Hematopoietic multipotent progenitor cell treated with erythropoietin and hydrocortisone succinate and interleukin-3 and kit ligand, for 6 days (in vitro differentiated cells): ENCODE measurements at regions not wholly inside any gene's neighbourhood (a gene's known extent, or its start where the extent isn't known, plus 50 kb on each side); places are given as distances from the start of the nearest gene placed in this dataset.
A peak's percentile ranks its signal among the peaks of the same experiment; 100 is the strongest.

Source experiments
- DNase-seq: peaks from one replicate; pipeline ENCODE4 v3.0.0-alpha.2; 2015

GRCh38 chr2:128439791-128440665 is 121.4 kb upstream of the HS6ST1 start:
- no peak for DNase-seq

- no peak for DNase-seq
Measured at GRCh38 chr2:128440666-128441340, 122.1 kb upstream of the HS6ST1 start.

- DNase-seq, result no peak
Measured at GRCh38 chr2:128441341-128442052, 122.8 kb upstream of the HS6ST1 start.

GRCh38 chr2:128442053-128442751 is 123.5 kb upstream of the HS6ST1 start:
- DNase-seq, result peak; percentile 84

- peak; percentile 70 for DNase-seq
Measured at GRCh38 chr2:128442891-128443302, 124.2 kb upstream of the HS6ST1 start.

- no peak for DNase-seq
Measured at GRCh38 chr2:128444121-128444771, 125.6 kb upstream of the HS6ST1 start.

- DNase-seq, result peak; percentile 62
Measured at GRCh38 chr2:128444816-128445522, 126.3 kb upstream of the HS6ST1 start.

- peak; percentile 77 for DNase-seq
Measured at GRCh38 chr2:128445523-128445900, 126.8 kb upstream of the HS6ST1 start.

GRCh38 chr2:128446049-128446873 is 127.6 kb upstream of the HS6ST1 start:
- DNase-seq, result no peak

GRCh38 chr2:128446874-128447537 is 128.3 kb upstream of the HS6ST1 start:
- no peak for DNase-seq

GRCh38 chr2:128447538-128447995 is 128.9 kb upstream of the HS6ST1 start:
- no peak for DNase-seq

GRCh38 chr2:128448331-128449225 is 129.9 kb upstream of the HS6ST1 start:
- no peak for DNase-seq

- DNase-seq, result no peak
Measured at GRCh38 chr2:128449226-128450061, 130.8 kb upstream of the HS6ST1 start.

- DNase-seq, result no peak
Measured at GRCh38 chr2:128450211-128451024, 131.8 kb upstream of the HS6ST1 start.

GRCh38 chr2:128451084-128452023 is 132.7 kb upstream of the HS6ST1 start:
- no peak for DNase-seq

- DNase-seq, result no peak
Measured at GRCh38 chr2:128452024-128452411, 133.3 kb upstream of the HS6ST1 start.
